Peyer's patch (tissue), 4 donors: ENCODE measurements at regions not wholly inside any gene's neighbourhood (a gene's known extent, or its start where the extent isn't known, plus 50 kb on each side); places are given as distances from the start of the nearest gene placed in this dataset.

Source experiments
- CTCF ChIP-seq, 6 experiments: fragments of 450-650 bp in 4 of 6; fragments of 200-600 bp in 2 of 6; sonication (generic) in 1 of 6; IDR thresholded peaks; one replicate each; pipeline ENCODE4 v1.5.1; 2017 to 2019; ENCODE audit warnings: antibody characterized with exemption in 6 of 6, mild to moderate bottlenecking in 3 of 6, moderate library complexity in 1 of 6
- POLR2A ChIP-seq, 2 donors: fragments of 450-650 bp; IDR thresholded peaks; one replicate each; pipeline ENCODE4 v1.5.1; 2017; ENCODE audit warnings: antibody characterized with exemption in 2 of 2, mild to moderate bottlenecking in 2 of 2, moderate library complexity in 2 of 2

- TF ChIP-seq CTCF (IDR thresholded peaks at IDR 0.05) (no peak), POLR2A (IDR thresholded peaks at IDR 0.05) (no peak)
These were observed 377.2 kb downstream of the LRATD1 start for GRCh38 chr2:15009681-15010080.
